Caco-2 (cell line): ENCODE measurements at regions not wholly inside any gene's neighbourhood (a gene's known extent, or its start where the extent isn't known, plus 50 kb on each side); places are given as distances from the start of the nearest gene placed in this dataset.

Source experiments
- BruUV-seq: library from RNA; stranded (reverse); fragments of 400-500 nt; replicated peaks from 2 replicates; lab custom pipeline; 2021; lab: Mats Ljungman, UMichigan
- CTCF ChIA-PET: fragments of 300-600 bp; sonication (Branson Sonifier 250); formaldehyde crosslinking; loops from one replicate; lab custom pipeline; 2022; ENCODE audit warnings: antibody characterized with exemption; lab: Charles Lee
- POLR2A ChIA-PET: fragments of 300-600 bp; sonication (Branson Sonifier 250); formaldehyde crosslinking; loops from one replicate; lab custom pipeline; 2022; ENCODE audit warnings: antibody characterized with exemption; lab: Charles Lee
- DNase-seq, 2 experiments: peaks; one replicate each; pipeline versions ENCODE4 v3.0.0 to v3.0.0-alpha.2; 2020 to 2022
- H3K27me3 ChIP-seq: replicated peaks from 2 replicates; pipeline ENCODE4 v1.6.0; 2011; ENCODE audit warnings: low read length; ENCODE audit not compliant: control insufficient read depth, insufficient read depth
- H3K36me3 ChIP-seq: 2 replicates; pipeline ENCODE4 v1.5.1; 2011; ENCODE audit warnings: low read length; ENCODE audit not compliant: control insufficient read depth, insufficient read depth
- H3K4me1 ChIP-seq: fragments of 250-450 bp; sonication (Bioruptor Pico); 2 replicates; pipeline ENCODE4 v1.5.1; 2020; ENCODE audit warnings: mild to moderate bottlenecking
- H3K4me3 ChIP-seq: 2 replicates; pipeline ENCODE4 v1.5.1; 2011; ENCODE audit warnings: low read depth, mild to moderate bottlenecking, control low read depth, low read length
- H3K9me3 ChIP-seq: fragments of 250-450 bp; sonication (Bioruptor Pico); 2 replicates; pipeline ENCODE4 v1.5.1; 2020; ENCODE audit warnings: mild to moderate bottlenecking, moderate library complexity
- H3K27ac Mint-ChIP-seq: one replicate; pipeline ENCODE4 v1.8.0; 2022; ENCODE audit warnings: mixed read lengths; ENCODE audit not compliant: unreplicated experiment
- H3K27me3 Mint-ChIP-seq: one replicate; pipeline ENCODE4 v1.8.0; 2022; ENCODE audit warnings: mixed read lengths; ENCODE audit not compliant: insufficient read depth, unreplicated experiment
- H3K36me3 Mint-ChIP-seq: one replicate; pipeline ENCODE4 v1.8.0; 2022; ENCODE audit warnings: mild to moderate bottlenecking, mixed read lengths; ENCODE audit not compliant: insufficient read depth, unreplicated experiment
- H3K4me1 Mint-ChIP-seq: one replicate; pipeline ENCODE4 v1.8.0; 2022; ENCODE audit warnings: low read depth, mixed read lengths; ENCODE audit not compliant: unreplicated experiment
- H3K4me3 Mint-ChIP-seq: one replicate; pipeline ENCODE4 v1.8.0; 2022; ENCODE audit warnings: mild to moderate bottlenecking, moderate library complexity, mixed read lengths; ENCODE audit not compliant: unreplicated experiment
- H3K9me3 Mint-ChIP-seq: one replicate; pipeline ENCODE4 v1.8.0; 2022; ENCODE audit warnings: mixed read lengths; ENCODE audit not compliant: unreplicated experiment
- intact Hi-C: fragments of 100-400 bp; cut with micrococcal nuclease; formaldehyde crosslinking; loops from one replicate; pipeline ENCODE4 v1.10.0; 2022; ENCODE audit not compliant: unreplicated experiment
- TF ChIP-seq, protein P1 (sequence below), 2 experiments: fragments of 200-600 bp in 1 of 2; IDR thresholded peaks; 1 replicate in 1 of 2; 2 replicates in 1 of 2; pipeline versions ENCODE4 v1.5.1 to v1.8.0; 2011 to 2022; ENCODE audit warnings: antibody characterized with exemption in 1 of 2, control low read depth in 1 of 2, inconsistent platforms in 1 of 2, low read depth in 1 of 2, low read length in 1 of 2, mild to moderate bottlenecking in 1 of 2, moderate library complexity in 1 of 2; ENCODE audit not compliant: insufficient read depth in 1 of 2, severe bottlenecking in 1 of 2, unreplicated experiment in 1 of 2

DNA sequence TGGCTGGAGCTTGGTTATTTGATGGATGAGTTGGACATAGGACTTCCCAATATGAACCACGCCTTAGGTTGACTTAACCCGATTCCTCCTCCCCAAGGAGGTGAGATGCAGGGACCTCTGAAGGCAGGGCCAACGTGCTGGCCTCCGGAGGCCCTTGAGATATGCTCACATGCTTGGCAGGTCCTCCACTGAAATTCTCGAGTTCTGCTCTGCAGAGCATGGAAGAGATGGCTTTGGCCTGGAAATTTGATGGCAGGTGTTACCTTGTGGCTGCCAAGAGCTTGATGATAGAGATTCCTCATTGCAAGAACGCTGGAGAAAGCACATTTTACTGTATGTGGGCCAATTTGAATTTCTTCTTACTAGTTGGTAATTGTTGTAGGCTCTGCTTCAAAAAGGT lies 117.4 kb upstream of the LIMCH1 start:
- Mint-ChIP-seq H3K36me3 (no peaks in the 10 kb centered on the region), H3K9me3 (no peaks in the 10 kb centered on the region), H3K4me1 (peaks cover 7% of the 10 kb centered on the region), H3K4me3 (no peak overlapping the region), H3K27me3 (no peaks in the 10 kb centered on the region), H3K27ac (no peak overlapping the region)
- H3K4me1 ChIP-seq: peaks cover 22% of the 10 kb centered on the region
- BruUV-seq: no TSS peak
- ChIA-PET CTCF (no interaction called here), POLR2A (no interaction called here)
- H3K4me3 ChIP-seq: no peak overlapping the region
- TF ChIP-seq, protein P1, sequence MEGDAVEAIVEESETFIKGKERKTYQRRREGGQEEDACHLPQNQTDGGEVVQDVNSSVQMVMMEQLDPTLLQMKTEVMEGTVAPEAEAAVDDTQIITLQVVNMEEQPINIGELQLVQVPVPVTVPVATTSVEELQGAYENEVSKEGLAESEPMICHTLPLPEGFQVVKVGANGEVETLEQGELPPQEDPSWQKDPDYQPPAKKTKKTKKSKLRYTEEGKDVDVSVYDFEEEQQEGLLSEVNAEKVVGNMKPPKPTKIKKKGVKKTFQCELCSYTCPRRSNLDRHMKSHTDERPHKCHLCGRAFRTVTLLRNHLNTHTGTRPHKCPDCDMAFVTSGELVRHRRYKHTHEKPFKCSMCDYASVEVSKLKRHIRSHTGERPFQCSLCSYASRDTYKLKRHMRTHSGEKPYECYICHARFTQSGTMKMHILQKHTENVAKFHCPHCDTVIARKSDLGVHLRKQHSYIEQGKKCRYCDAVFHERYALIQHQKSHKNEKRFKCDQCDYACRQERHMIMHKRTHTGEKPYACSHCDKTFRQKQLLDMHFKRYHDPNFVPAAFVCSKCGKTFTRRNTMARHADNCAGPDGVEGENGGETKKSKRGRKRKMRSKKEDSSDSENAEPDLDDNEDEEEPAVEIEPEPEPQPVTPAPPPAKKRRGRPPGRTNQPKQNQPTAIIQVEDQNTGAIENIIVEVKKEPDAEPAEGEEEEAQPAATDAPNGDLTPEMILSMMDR (IDR thresholded peaks at IDR 0.05; ENCODE audit: insufficient read depth in 1 of 2, low read depth in 1 of 2, low read length in 1 of 2, severe bottlenecking in 1 of 2, unreplicated experiment in 1 of 2): no peak
- no peaks in the 10 kb centered on the region for H3K9me3 ChIP-seq
- intact Hi-C loops: no loop called here
- no peak for DNase-seq
- no peaks in the 10 kb centered on the region for H3K27me3 ChIP-seq
- no peaks in the 10 kb centered on the region for H3K36me3 ChIP-seq

- POLR2A ChIA-PET: interaction anchor here (0.7 kb wide), 1 partner anchor 582 kb away, joined by 9 read pairs; no protein-coding TSS in a partner anchor
- CTCF ChIA-PET: no interaction called here
- H3K27me3 ChIP-seq: no peaks in the 10 kb centered on the region
- DNase-seq: no peak
- no peaks in the 10 kb centered on the region for H3K9me3 ChIP-seq
- Mint-ChIP-seq H3K27me3 (no peaks in the 10 kb centered on the region), H3K4me3 (no peak overlapping the region), H3K9me3 (no peaks in the 10 kb centered on the region), H3K27ac (no peak overlapping the region), H3K4me1 (peaks cover 18% of the 10 kb centered on the region), H3K36me3 (no peaks in the 10 kb centered on the region)
- H3K36me3 ChIP-seq: no peaks in the 10 kb centered on the region
- TF ChIP-seq, protein P1 (IDR thresholded peaks at IDR 0.05; ENCODE audit: insufficient read depth in 1 of 2, low read depth in 1 of 2, low read length in 1 of 2, severe bottlenecking in 1 of 2, unreplicated experiment in 1 of 2): no peak
- BruUV-seq: no TSS peak
- peaks cover 19% of the 10 kb centered on the region for H3K4me1 ChIP-seq
- H3K4me3 ChIP-seq: no peak overlapping the region
- intact Hi-C loops: no loop called here
These were observed 114.8 kb upstream of the LIMCH1 start for GRCh38 chr4:41423117-41423516.

GRCh38 chr4:41424522-41424921 lies 113.4 kb upstream of the LIMCH1 start:
- no peaks in the 10 kb centered on the region for H3K27me3 ChIP-seq
- no peak for DNase-seq
- CTCF ChIA-PET: no interaction called here
- TF ChIP-seq, protein P1 (IDR thresholded peaks at IDR 0.05; ENCODE audit: insufficient read depth in 1 of 2, low read depth in 1 of 2, low read length in 1 of 2, severe bottlenecking in 1 of 2, unreplicated experiment in 1 of 2): no peak
- no peaks in the 10 kb centered on the region for H3K9me3 ChIP-seq
- Mint-ChIP-seq H3K36me3 (no peaks in the 10 kb centered on the region), H3K9me3 (no peaks in the 10 kb centered on the region), H3K27me3 (no peaks in the 10 kb centered on the region), H3K4me1 (peaks cover 19% of the 10 kb centered on the region), H3K27ac (no peak overlapping the region), H3K4me3 (no peak overlapping the region)
- intact Hi-C loops: no loop called here
- no TSS peak for BruUV-seq
- POLR2A ChIA-PET: no interaction called here
- H3K4me1 ChIP-seq: peaks cover 23% of the 10 kb centered on the region
- H3K36me3 ChIP-seq: no peaks in the 10 kb centered on the region
- H3K4me3 ChIP-seq: no peak overlapping the region
